SIG-M5 (cell line): ENCODE measurements at regions not wholly inside any gene's neighbourhood (a gene's known extent, or its start where the extent isn't known, plus 50 kb on each side); places are given as distances from the start of the nearest gene placed in this dataset.

Experiments
- DNase-seq: peaks from one replicate; lab custom pipeline; 2025; lab: John Stamatoyannopoulos, UW

- no peak for DNase-seq
Measured at GRCh38 chr15:97806766-97807165, 153.7 kb upstream of the ARRDC4 start.

GRCh38 chr15:97815835-97816234 lies 144.7 kb upstream of the ARRDC4 start:
- DNase-seq: no peak

GRCh38 chr15:97817276-97817890 lies 143.1 kb upstream of the ARRDC4 start:
- DNase-seq: no peak

GRCh38 chr15:97836003-97836402 lies 124.5 kb upstream of the ARRDC4 start:
- no peak for DNase-seq

- no peak for DNase-seq
Measured at GRCh38 chr15:97837896-97838295, 122.6 kb upstream of the ARRDC4 start.

GRCh38 chr15:97838606-97839210 lies 121.8 kb upstream of the ARRDC4 start:
- no peak for DNase-seq

GRCh38 chr15:97840501-97840900 lies 120.0 kb upstream of the ARRDC4 start:
- no peak for DNase-seq

- no peak for DNase-seq
Measured at GRCh38 chr15:97841558-97841957, 118.9 kb upstream of the ARRDC4 start.

- no peak for DNase-seq
Measured at GRCh38 chr15:97849183-97849582, 111.3 kb upstream of the ARRDC4 start.

GRCh38 chr15:97858296-97858695 lies 102.2 kb upstream of the ARRDC4 start:
- no peak for DNase-seq

GRCh38 chr15:97861529-97862260 lies 98.8 kb upstream of the ARRDC4 start:
- no peak for DNase-seq

GRCh38 chr15:97866959-97867358 lies 93.5 kb upstream of the ARRDC4 start:
- no peak for DNase-seq

GRCh38 chr15:97867870-97868269 lies 92.6 kb upstream of the ARRDC4 start:
- DNase-seq: no peak

GRCh38 chr15:97868981-97869380 lies 91.5 kb upstream of the ARRDC4 start:
- DNase-seq: no peak

- no peak for DNase-seq
Measured at GRCh38 chr15:97870771-97871170, 89.7 kb upstream of the ARRDC4 start.

GRCh38 chr15:97874139-97874538 lies 86.4 kb upstream of the ARRDC4 start:
- no peak for DNase-seq

GRCh38 chr15:97875025-97875512 lies 85.4 kb upstream of the ARRDC4 start:
- no peak for DNase-seq

- DNase-seq: no peak
Measured at GRCh38 chr15:97875513-97876280, 84.8 kb upstream of the ARRDC4 start.

GRCh38 chr15:97876281-97876675 lies 84.2 kb upstream of the ARRDC4 start:
- no peak for DNase-seq

GRCh38 chr15:97881346-97881965 lies 79.0 kb upstream of the ARRDC4 start:
- no peak for DNase-seq

- DNase-seq: no peak
Measured at GRCh38 chr15:97884513-97885131, 75.9 kb upstream of the ARRDC4 start.

GRCh38 chr15:97890307-97890706 lies 70.2 kb upstream of the ARRDC4 start:
- no peak for DNase-seq
